ENCODE measurements at regions not wholly inside any gene's neighbourhood (a gene's known extent, or its start where the extent isn't known, plus 50 kb on each side); places are given as distances from the start of the nearest gene placed in this dataset.

- TF ChIP-seq CTCF (optimal IDR thresholded peaks at IDR 0.05 in 1 of 3, IDR thresholded peaks at IDR 0.05 in 1 of 3, conservative IDR thresholded peaks at IDR 0.05 in 1 of 3; ENCODE audit: extremely low read depth in 1 of 3, insufficient read depth in 2 of 3, low read length in 3 of 3) = no peak
- TF ChIP-seq EZH2 (IDR thresholded peaks at IDR 0.05; ENCODE audit: low read length) = no peak
Measured at GRCh38 chr20:16898433-16898832, 150.3 kb downstream of the OTOR start.

Measured in keratinocyte (primary cell).